NCI-H69 (cell line): ENCODE measurements at regions not wholly inside any gene's neighbourhood (a gene's known extent, or its start where the extent isn't known, plus 50 kb on each side); places are given as distances from the start of the nearest gene placed in this dataset.

Source experiments
- DNase-seq: peaks from one replicate; lab custom pipeline; 2025; lab: John Stamatoyannopoulos, UW

GRCh38 chr11:113581713-113582112, 106.5 kb upstream of the DRD2 start:
- no peak for DNase-seq

- peak; percentile 91 for DNase-seq
Observed at GRCh38 chr11:113579292-113579940, 104.2 kb upstream of the DRD2 start.

GRCh38 chr11:113578715-113579250, 103.6 kb upstream of the DRD2 start:
- DNase-seq: peak; percentile 91

- peak; percentile 99 for DNase-seq
Observed at GRCh38 chr11:113578033-113578380, 102.8 kb upstream of the DRD2 start.

GRCh38 chr11:113577356-113578032, 102.3 kb upstream of the DRD2 start:
- DNase-seq: peak; percentile 99

GRCh38 chr11:113574586-113574985, 99.4 kb upstream of the DRD2 start:
- peak; percentile 75 for DNase-seq

- peak; percentile 96 for DNase-seq
Observed at GRCh38 chr11:113574171-113574570, 99.0 kb upstream of the DRD2 start.

GRCh38 chr11:113572136-113572735, 97.0 kb upstream of the DRD2 start:
- no peak for DNase-seq

- peak; percentile 63 for DNase-seq
Observed at GRCh38 chr11:113571531-113571930, 96.3 kb upstream of the DRD2 start.

- DNase-seq: no peak
Observed at GRCh38 chr11:113570906-113571305, 95.7 kb upstream of the DRD2 start.

- peak; percentile 51 for DNase-seq
Observed at GRCh38 chr11:113569391-113569790, 94.2 kb upstream of the DRD2 start.

GRCh38 chr11:113568566-113568965, 93.4 kb upstream of the DRD2 start:
- peak; percentile 83 for DNase-seq

- peak; percentile 72 for DNase-seq
Observed at GRCh38 chr11:113567867-113568544, 92.8 kb upstream of the DRD2 start.

- DNase-seq: no peak
Observed at GRCh38 chr11:113567097-113567496, 91.9 kb upstream of the DRD2 start.

- peak; percentile 57 for DNase-seq
Observed at GRCh38 chr11:113564527-113565130, 89.4 kb upstream of the DRD2 start.

- peak; percentile 89 for DNase-seq
Observed at GRCh38 chr11:113563766-113564526, 88.7 kb upstream of the DRD2 start.

- no peak for DNase-seq
Observed at GRCh38 chr11:113562981-113563461, 87.8 kb upstream of the DRD2 start.

GRCh38 chr11:113562576-113562975, 87.4 kb upstream of the DRD2 start:
- DNase-seq: no peak

GRCh38 chr11:113557926-113558325, 82.7 kb upstream of the DRD2 start:
- no peak for DNase-seq

GRCh38 chr11:113556036-113556435, 80.8 kb upstream of the DRD2 start:
- no peak for DNase-seq

- DNase-seq: peak; percentile 96
Observed at GRCh38 chr11:113555071-113555619, 79.9 kb upstream of the DRD2 start.
